HEK293T (cell line): ENCODE measurements at regions not wholly inside any gene's neighbourhood (a gene's known extent, or its start where the extent isn't known, plus 50 kb on each side); places are given as distances from the start of the nearest gene placed in this dataset.

Experiments
- CTCF ChIA-PET: fragments of 350-600 bp; formaldehyde crosslinking; extraction: SDS; loops from one replicate; lab custom pipeline; 2021; ENCODE audit warnings: antibody characterized with exemption, inconsistent platforms; lab: Yijun Ruan, JAX
- POLR2A ChIA-PET: fragments of 350-600 bp; formaldehyde crosslinking; extraction: SDS; loops from one replicate; lab custom pipeline; 2020; ENCODE audit warnings: antibody characterized with exemption, inconsistent platforms; lab: Yijun Ruan, JAX
- DNase-seq: peaks from one replicate; pipeline ENCODE4 v3.0.0; 2012; ENCODE audit warnings: mixed read lengths; ENCODE audit errors: extremely low spot score
- ARNT ChIP-seq: fragments of 450-650 bp; IDR thresholded peaks from 2 replicates; pipeline ENCODE4 v1.6.1; 2017; ENCODE audit warnings: mild to moderate bottlenecking
- BHLHE40 ChIP-seq: fragments of 450-650 bp; IDR thresholded peaks from 2 replicates; pipeline ENCODE4 v1.6.1; 2016; ENCODE audit warnings: mild to moderate bottlenecking, moderate library complexity, borderline replicate concordance
- CTBP1 ChIP-seq: fragments of 450-650 bp; IDR thresholded peaks from 2 replicates; pipeline ENCODE4 v1.6.1; 2016; ENCODE audit warnings: borderline replicate concordance
- ELF4 ChIP-seq: fragments of 450-650 bp; IDR thresholded peaks from 2 replicates; pipeline ENCODE4 v1.6.1; 2017; ENCODE audit warnings: antibody characterized with exemption
- FOXA1 ChIP-seq: fragments of 450-650 bp; IDR thresholded peaks from 2 replicates; pipeline ENCODE4 v1.6.1; 2016; ENCODE audit warnings: mild to moderate bottlenecking
- FOXK2 ChIP-seq: fragments of 450-650 bp; IDR thresholded peaks from 2 replicates; pipeline ENCODE4 v1.6.1; 2016; ENCODE audit warnings: mild to moderate bottlenecking
- FOXM1 ChIP-seq: fragments of 450-650 bp; IDR thresholded peaks from 2 replicates; pipeline ENCODE4 v1.6.1; 2017; ENCODE audit warnings: mild to moderate bottlenecking, borderline replicate concordance
- HDGF ChIP-seq: fragments of 450-650 bp; IDR thresholded peaks from 2 replicates; pipeline ENCODE4 v1.6.1; 2017; ENCODE audit warnings: antibody characterized with exemption, borderline replicate concordance
- L3MBTL2 ChIP-seq: fragments of 450-650 bp; conservative IDR thresholded peaks from 2 replicates; pipeline ENCODE4 v1.6.1; 2016; ENCODE audit warnings: mild to moderate bottlenecking
- LEF1 ChIP-seq: fragments of 450-650 bp; IDR thresholded peaks from 2 replicates; pipeline ENCODE4 v1.6.1; 2017; ENCODE audit warnings: mild to moderate bottlenecking, borderline replicate concordance
- NFRKB ChIP-seq: fragments of 450-650 bp; IDR thresholded peaks from 2 replicates; pipeline ENCODE4 v1.6.1; 2016; ENCODE audit warnings: mild to moderate bottlenecking, moderate library complexity
- PKNOX1 ChIP-seq: fragments of 450-650 bp; IDR thresholded peaks from 2 replicates; pipeline ENCODE4 v1.6.1; 2016
- SP1 ChIP-seq: fragments of 450-650 bp; IDR thresholded peaks from 2 replicates; pipeline ENCODE4 v1.6.1; 2017
- SUZ12 ChIP-seq: fragments of 450-650 bp; IDR thresholded peaks from 2 replicates; pipeline ENCODE4 v1.6.1; 2016; ENCODE audit warnings: mild to moderate bottlenecking
- TARDBP ChIP-seq: fragments of 450-650 bp; IDR thresholded peaks from 2 replicates; pipeline ENCODE4 v1.6.1; 2016
- ZNF384 ChIP-seq: fragments of 450-650 bp; IDR thresholded peaks from 2 replicates; pipeline ENCODE4 v1.6.1; 2016

GRCh38 chr21:35699361-35699760 lies 361.0 kb downstream of the SETD4 start:
- TF ChIP-seq HDGF (no peak), FOXK2 (no peak), ARNT (no peak)
- POLR2A ChIA-PET = no interaction called here
- CTCF ChIA-PET = no interaction called here
- no peak for DNase-seq

GRCh38 chr21:35697321-35697808 lies 363.0 kb downstream of the SETD4 start:
- CTCF ChIA-PET = interaction anchor here (0.6 to 0.7 kb wide), 3 partner anchors 393 to 1787 kb away, joined by 4 read pairs; no protein-coding TSS in a partner anchor
- no peak for DNase-seq
- POLR2A ChIA-PET = no interaction called here
- TF ChIP-seq FOXM1 = no peak
- TF ChIP-seq TARDBP = no peak
- no peak for TF ChIP-seq CTBP1
- TF ChIP-seq ZNF384 = no peak
- no peak for TF ChIP-seq PKNOX1
- no peak for TF ChIP-seq NFRKB
- TF ChIP-seq FOXA1 = no peak
- no peak for TF ChIP-seq SUZ12
- TF ChIP-seq ELF4 = no peak
- no peak for TF ChIP-seq L3MBTL2
- TF ChIP-seq SP1 = no peak

GRCh38 chr21:35696644-35697043 lies 363.7 kb downstream of the SETD4 start:
- DNase-seq = peak; percentile 17
- ChIA-PET CTCF (interaction anchor here (0.6 kb wide), 1 partner anchor 1786 kb away, joined by 4 read pairs; no protein-coding TSS in a partner anchor), POLR2A (no interaction called here)
- no peak for TF ChIP-seq NFRKB
- TF ChIP-seq FOXA1 = no peak
- no peak for TF ChIP-seq ZNF384
- no peak for TF ChIP-seq CTBP1
- no peak for TF ChIP-seq HDGF
- no peak for TF ChIP-seq SUZ12
- no peak for TF ChIP-seq ELF4
- no peak for TF ChIP-seq SP1
- no peak for TF ChIP-seq BHLHE40
- TF ChIP-seq FOXM1 = no peak
- no peak for TF ChIP-seq TARDBP
- TF ChIP-seq L3MBTL2 = no peak
- TF ChIP-seq FOXK2 = no peak
- no peak for TF ChIP-seq ARNT

GRCh38 chr21:35692311-35692710 lies 368.0 kb downstream of the SETD4 start:
- POLR2A ChIA-PET = no interaction called here
- DNase-seq = no peak
- CTCF ChIA-PET = no interaction called here
- TF ChIP-seq ARNT = no peak
- TF ChIP-seq LEF1 = no peak
- no peak for TF ChIP-seq HDGF
- no peak for TF ChIP-seq TARDBP

GRCh38 chr21:35690436-35690835 lies 369.9 kb downstream of the SETD4 start:
- POLR2A ChIA-PET = no interaction called here
- TF ChIP-seq PKNOX1 (no peak), TARDBP (no peak)

GRCh38 chr21:35686156-35686555 lies 374.2 kb downstream of the SETD4 start:
- no peak for DNase-seq
- CTCF ChIA-PET = no interaction called here
- POLR2A ChIA-PET = no interaction called here
- TF ChIP-seq ARNT = no peak

More at GRCh38 chr21:35690436-35690835, 369.9 kb downstream of the SETD4 start:
- CTCF ChIA-PET = no interaction called here
- no peak for DNase-seq

- TF ChIP-seq ARNT = no peak
- TF ChIP-seq FOXK2 = no peak
- no peak for TF ChIP-seq PKNOX1
- ChIA-PET POLR2A (no interaction called here), CTCF (interaction anchor here (0.7 kb wide), 1 partner anchor 135 kb away, joined by 3 read pairs; no protein-coding TSS in a partner anchor)
- DNase-seq = no peak
Observed at GRCh38 chr21:35683664-35684304, 376.5 kb downstream of the SETD4 start.
